ENCODE measurements at regions not wholly inside any gene's neighbourhood (a gene's known extent, or its start where the extent isn't known, plus 50 kb on each side); places are given as distances from the start of the nearest gene placed in this dataset.

GRCh38 chr2:221345516-221345915, 226.6 kb downstream of the EPHA4 start:
- H3K4me1 ChIP-seq (ENCODE audit: control insufficient read depth, insufficient read depth, low read length) = no peaks in the 10 kb centered on the region
- H3K9me3 ChIP-seq (ENCODE audit: control insufficient read depth, insufficient read depth, low read depth, low read length) = no peaks in the 10 kb centered on the region
- CTCF ChIA-PET = no interaction called here
- H3K4me3 ChIP-seq (ENCODE audit: low read depth, low read length) = no peak overlapping the region
- H3K27ac ChIP-seq (ENCODE audit: extremely low read depth, low read depth, low read length) = no peak overlapping the region
- POLR2A ChIA-PET = no interaction called here
- no peak for TF ChIP-seq ZNF394 (tag by site-specific recombination; IDR thresholded peaks at IDR 0.05; ENCODE audit: borderline replicate concordance)
- TF ChIP-seq CTCF (tag by site-specific recombination; IDR thresholded peaks at IDR 0.05) = no peak
- TF ChIP-seq OSR2 (tag by site-specific recombination; IDR thresholded peaks at IDR 0.05) = no peak
- TF ChIP-seq KLF8 (tag by site-specific recombination; IDR thresholded peaks at IDR 0.05) = no peak
- TF ChIP-seq, protein P1, sequence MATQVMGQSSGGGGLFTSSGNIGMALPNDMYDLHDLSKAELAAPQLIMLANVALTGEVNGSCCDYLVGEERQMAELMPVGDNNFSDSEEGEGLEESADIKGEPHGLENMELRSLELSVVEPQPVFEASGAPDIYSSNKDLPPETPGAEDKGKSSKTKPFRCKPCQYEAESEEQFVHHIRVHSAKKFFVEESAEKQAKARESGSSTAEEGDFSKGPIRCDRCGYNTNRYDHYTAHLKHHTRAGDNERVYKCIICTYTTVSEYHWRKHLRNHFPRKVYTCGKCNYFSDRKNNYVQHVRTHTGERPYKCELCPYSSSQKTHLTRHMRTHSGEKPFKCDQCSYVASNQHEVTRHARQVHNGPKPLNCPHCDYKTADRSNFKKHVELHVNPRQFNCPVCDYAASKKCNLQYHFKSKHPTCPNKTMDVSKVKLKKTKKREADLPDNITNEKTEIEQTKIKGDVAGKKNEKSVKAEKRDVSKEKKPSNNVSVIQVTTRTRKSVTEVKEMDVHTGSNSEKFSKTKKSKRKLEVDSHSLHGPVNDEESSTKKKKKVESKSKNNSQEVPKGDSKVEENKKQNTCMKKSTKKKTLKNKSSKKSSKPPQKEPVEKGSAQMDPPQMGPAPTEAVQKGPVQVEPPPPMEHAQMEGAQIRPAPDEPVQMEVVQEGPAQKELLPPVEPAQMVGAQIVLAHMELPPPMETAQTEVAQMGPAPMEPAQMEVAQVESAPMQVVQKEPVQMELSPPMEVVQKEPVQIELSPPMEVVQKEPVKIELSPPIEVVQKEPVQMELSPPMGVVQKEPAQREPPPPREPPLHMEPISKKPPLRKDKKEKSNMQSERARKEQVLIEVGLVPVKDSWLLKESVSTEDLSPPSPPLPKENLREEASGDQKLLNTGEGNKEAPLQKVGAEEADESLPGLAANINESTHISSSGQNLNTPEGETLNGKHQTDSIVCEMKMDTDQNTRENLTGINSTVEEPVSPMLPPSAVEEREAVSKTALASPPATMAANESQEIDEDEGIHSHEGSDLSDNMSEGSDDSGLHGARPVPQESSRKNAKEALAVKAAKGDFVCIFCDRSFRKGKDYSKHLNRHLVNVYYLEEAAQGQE (tag by site-specific recombination; IDR thresholded peaks at IDR 0.05) = no peak
- no peak for TF ChIP-seq ZNF501 (tag by site-specific recombination; IDR thresholded peaks at IDR 0.05)
- TF ChIP-seq ZNF223 (tag by site-specific recombination; IDR thresholded peaks at IDR 0.05) = no peak
- no peak for TF ChIP-seq MYNN (tag by site-specific recombination; IDR thresholded peaks at IDR 0.05; ENCODE audit: borderline replicate concordance)
- TF ChIP-seq ZNF221 (tag by site-specific recombination; IDR thresholded peaks at IDR 0.05; ENCODE audit: borderline replicate concordance) = no peak
- no peak for TF ChIP-seq SETDB1 (IDR thresholded peaks at IDR 0.05; ENCODE audit: insufficient read length, low read length)
- no peak for TF ChIP-seq ZBTB8A (tag by site-specific recombination; IDR thresholded peaks at IDR 0.05)
- TF ChIP-seq ZNF670 (tag by site-specific recombination; IDR thresholded peaks at IDR 0.05; ENCODE audit: low read depth) = no peak
- TF ChIP-seq ZNF596 (tag by site-specific recombination; IDR thresholded peaks at IDR 0.05) = no peak
- TF ChIP-seq ZNF626 (tag by site-specific recombination; IDR thresholded peaks at IDR 0.05) = no peak
- TF ChIP-seq ZNF341 (tag by site-specific recombination; IDR thresholded peaks at IDR 0.05; ENCODE audit: low read depth) = no peak
- H3K36me3 ChIP-seq (ENCODE audit: control insufficient read depth in 2 of 2, insufficient read depth in 1 of 2, low read length in 2 of 2) = no peaks in the 10 kb centered on the region

GRCh38 chr2:221346411-221346810, 225.7 kb downstream of the EPHA4 start:
- TF ChIP-seq BCL11B (tag by site-specific recombination; IDR thresholded peaks at IDR 0.05; ENCODE audit: low read depth) = no peak
- no peak for TF ChIP-seq ZNF560 (tag by site-specific recombination; IDR thresholded peaks at IDR 0.05; ENCODE audit: borderline replicate concordance)
- no peak for TF ChIP-seq FEZF1 (tag by site-specific recombination; IDR thresholded peaks at IDR 0.05)
- no peak for TF ChIP-seq WT1 (tag by site-specific recombination; IDR thresholded peaks at IDR 0.05)
- no peak for TF ChIP-seq ZNF596 (tag by site-specific recombination; IDR thresholded peaks at IDR 0.05)
- TF ChIP-seq PRDM6 (tag by site-specific recombination; IDR thresholded peaks at IDR 0.05) = no peak
- TF ChIP-seq, protein P2, sequence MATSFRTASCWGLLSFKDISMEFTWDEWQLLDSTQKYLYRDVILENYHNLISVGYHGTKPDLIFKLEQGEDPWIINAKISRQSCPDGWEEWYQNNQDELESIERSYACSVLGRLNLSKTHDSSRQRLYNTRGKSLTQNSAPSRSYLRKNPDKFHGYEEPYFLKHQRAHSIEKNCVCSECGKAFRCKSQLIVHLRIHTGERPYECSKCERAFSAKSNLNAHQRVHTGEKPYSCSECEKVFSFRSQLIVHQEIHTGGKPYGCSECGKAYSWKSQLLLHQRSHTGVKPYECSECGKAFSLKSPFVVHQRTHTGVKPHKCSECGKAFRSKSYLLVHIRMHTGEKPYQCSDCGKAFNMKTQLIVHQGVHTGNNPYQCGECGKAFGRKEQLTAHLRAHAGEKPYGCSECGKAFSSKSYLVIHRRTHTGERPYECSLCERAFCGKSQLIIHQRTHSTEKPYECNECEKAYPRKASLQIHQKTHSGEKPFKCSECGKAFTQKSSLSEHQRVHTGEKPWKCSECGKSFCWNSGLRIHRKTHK (tag by site-specific recombination; IDR thresholded peaks at IDR 0.05) = no peak
- TF ChIP-seq, protein P3, sequence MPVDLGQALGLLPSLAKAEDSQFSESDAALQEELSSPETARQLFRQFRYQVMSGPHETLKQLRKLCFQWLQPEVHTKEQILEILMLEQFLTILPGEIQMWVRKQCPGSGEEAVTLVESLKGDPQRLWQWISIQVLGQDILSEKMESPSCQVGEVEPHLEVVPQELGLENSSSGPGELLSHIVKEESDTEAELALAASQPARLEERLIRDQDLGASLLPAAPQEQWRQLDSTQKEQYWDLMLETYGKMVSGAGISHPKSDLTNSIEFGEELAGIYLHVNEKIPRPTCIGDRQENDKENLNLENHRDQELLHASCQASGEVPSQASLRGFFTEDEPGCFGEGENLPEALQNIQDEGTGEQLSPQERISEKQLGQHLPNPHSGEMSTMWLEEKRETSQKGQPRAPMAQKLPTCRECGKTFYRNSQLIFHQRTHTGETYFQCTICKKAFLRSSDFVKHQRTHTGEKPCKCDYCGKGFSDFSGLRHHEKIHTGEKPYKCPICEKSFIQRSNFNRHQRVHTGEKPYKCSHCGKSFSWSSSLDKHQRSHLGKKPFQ (tag by site-specific recombination; IDR thresholded peaks at IDR 0.05) = no peak
- TF ChIP-seq ZNF600 (tag by site-specific recombination; IDR thresholded peaks at IDR 0.05) = no peak
- no peak for TF ChIP-seq SP2 (tag by site-specific recombination; IDR thresholded peaks at IDR 0.05)
- no peak for TF ChIP-seq ATF2 (tag by site-specific recombination; IDR thresholded peaks at IDR 0.05; ENCODE audit: low read depth)
- H3K36me3 ChIP-seq (ENCODE audit: control insufficient read depth in 2 of 2, insufficient read depth in 1 of 2, low read length in 2 of 2) = no peaks in the 10 kb centered on the region
- CTCF ChIA-PET = no interaction called here
- POLR2A ChIA-PET = no interaction called here
- no peak overlapping the region for H3K27ac ChIP-seq (ENCODE audit: extremely low read depth, low read depth, low read length)
- no peaks in the 10 kb centered on the region for H3K4me1 ChIP-seq (ENCODE audit: control insufficient read depth, insufficient read depth, low read length)
- H3K9me3 ChIP-seq (ENCODE audit: control insufficient read depth, insufficient read depth, low read depth, low read length) = no peaks in the 10 kb centered on the region
- no peak overlapping the region for H3K4me3 ChIP-seq (ENCODE audit: low read depth, low read length)
